Coronary artery (tissue), 2 donors: ENCODE measurements at regions not wholly inside any gene's neighbourhood (a gene's known extent, or its start where the extent isn't known, plus 50 kb on each side); places are given as distances from the start of the nearest gene placed in this dataset.

Experiments
- DNase-seq: peaks from one replicate; pipeline ENCODE4 v3.0.0-alpha.2; 2017; ENCODE audit warnings: low spot score
- H3K27ac ChIP-seq, 2 donors: fragments of 200-600 bp; sonication (generic); one replicate each; pipeline ENCODE4 v1.5.1; 2016 to 2019
- H3K4me3 ChIP-seq: fragments of 200-600 bp; sonication (generic); 2 replicates; pipeline ENCODE4 v1.5.1; 2016; ENCODE audit warnings: mild to moderate bottlenecking, moderate library complexity
- CTCF ChIP-seq: fragments of 200-600 bp; sonication (generic); IDR thresholded peaks from one replicate; pipeline ENCODE4 v1.5.1; 2019; ENCODE audit warnings: antibody characterized with exemption

- DNase-seq = no peak
- Histone ChIP-seq H3K27ac (no peak overlapping the region), H3K4me3 (no peak overlapping the region)
- TF ChIP-seq CTCF = no peak
These were observed 329.3 kb downstream of the ENC1 start for GRCh38 chr5:74310997-74311930.

GRCh38 chr5:74310386-74310785 lies 330.1 kb downstream of the ENC1 start:
- no peak for DNase-seq
- no peak for TF ChIP-seq CTCF

GRCh38 chr5:74309050-74309449 lies 331.5 kb downstream of the ENC1 start:
- TF ChIP-seq CTCF = no peak
- Histone ChIP-seq H3K27ac (no peak overlapping the region), H3K4me3 (no peak overlapping the region)
- no peak for DNase-seq

More at GRCh38 chr5:74310386-74310785, 330.1 kb downstream of the ENC1 start:
- H3K27ac ChIP-seq = no peak overlapping the region
- H3K4me3 ChIP-seq = no peak overlapping the region

- no peak overlapping the region for H3K27ac ChIP-seq
- H3K4me3 ChIP-seq = no peak overlapping the region
- TF ChIP-seq CTCF = no peak
- no peak for DNase-seq
These were observed 333.7 kb downstream of the ENC1 start for GRCh38 chr5:74306845-74307244.

GRCh38 chr5:74304536-74304935 lies 336.0 kb downstream of the ENC1 start:
- DNase-seq = no peak
- Histone ChIP-seq H3K4me3 (no peak overlapping the region), H3K27ac (no peak overlapping the region)
- TF ChIP-seq CTCF = no peak

- TF ChIP-seq CTCF = no peak
- no peak for DNase-seq
- H3K27ac ChIP-seq = no peak overlapping the region
- H3K4me3 ChIP-seq = no peak overlapping the region
These were observed 336.9 kb downstream of the ENC1 start for GRCh38 chr5:74303578-74303977.

GRCh38 chr5:74301576-74301975 lies 339.0 kb downstream of the ENC1 start:
- no peak for DNase-seq
- TF ChIP-seq CTCF = no peak
- H3K4me3 ChIP-seq = no peak overlapping the region
- H3K27ac ChIP-seq = no peak overlapping the region
